ENCODE measurements at regions not wholly inside any gene's neighbourhood (a gene's known extent, or its start where the extent isn't known, plus 50 kb on each side); places are given as distances from the start of the nearest gene placed in this dataset.

GRCh38 chr7:25069900-25070443 is 55.1 kb downstream of the CYCS start:
- peak; percentile 60 to 79 for DNase-seq (ENCODE audit: low read depth in 1 of 2, low spot score in 2 of 2)
- Histone ChIP-seq H3K27ac (peak overlapping the region; percentile 7; the same call in 1 of the 2 replicates), H3K9me3 (replicated peaks) (no peaks in the 10 kb centered on the region), H3K4me1 (replicated peaks) (peaks cover 29% of the 10 kb centered on the region), H3K36me3 (no peaks in the 10 kb centered on the region), H3K27me3 (replicated peaks) (no peaks in the 10 kb centered on the region), H3K4me3 (no peak overlapping the region)

GRCh38 chr7:25068502-25069213 is 56.4 kb downstream of the CYCS start:
- Histone ChIP-seq H3K36me3 (no peaks in the 10 kb centered on the region), H3K27me3 (replicated peaks) (no peaks in the 10 kb centered on the region), H3K27ac (no peak overlapping the region), H3K4me1 (replicated peaks) (peaks cover 25% of the 10 kb centered on the region), H3K4me3 (no peak overlapping the region), H3K9me3 (replicated peaks) (no peaks in the 10 kb centered on the region)
- DNase-seq (ENCODE audit: low read depth in 1 of 2, low spot score in 2 of 2): no peak

GRCh38 chr7:25067726-25068501 is 57.1 kb downstream of the CYCS start:
- H3K27ac ChIP-seq: no peak overlapping the region
- DNase-seq (ENCODE audit: low read depth in 1 of 2, low spot score in 2 of 2): no peak
- H3K36me3 ChIP-seq: no peaks in the 10 kb centered on the region
- H3K27me3 ChIP-seq (replicated peaks): no peaks in the 10 kb centered on the region
- H3K4me3 ChIP-seq: no peak overlapping the region
- peaks cover 19% of the 10 kb centered on the region for H3K4me1 ChIP-seq (replicated peaks)
- no peaks in the 10 kb centered on the region for H3K9me3 ChIP-seq (replicated peaks)

- H3K4me1 ChIP-seq (replicated peaks): peaks cover 15% of the 10 kb centered on the region
- no peaks in the 10 kb centered on the region for H3K36me3 ChIP-seq
- DNase-seq (ENCODE audit: low read depth in 1 of 2, low spot score in 2 of 2): no peak
- no peak overlapping the region for H3K27ac ChIP-seq
- no peaks in the 10 kb centered on the region for H3K27me3 ChIP-seq (replicated peaks)
- H3K9me3 ChIP-seq (replicated peaks): no peaks in the 10 kb centered on the region
- no peak overlapping the region for H3K4me3 ChIP-seq
Measured at GRCh38 chr7:25066253-25066652, 58.8 kb downstream of the CYCS start.

- H3K9me3 ChIP-seq (replicated peaks): no peaks in the 10 kb centered on the region
- H3K4me3 ChIP-seq: no peak overlapping the region
- no peaks in the 10 kb centered on the region for H3K4me1 ChIP-seq (replicated peaks)
- DNase-seq (ENCODE audit: low read depth in 1 of 2, low spot score in 2 of 2): no peak
- no peaks in the 10 kb centered on the region for H3K27me3 ChIP-seq (replicated peaks)
- no peaks in the 10 kb centered on the region for H3K36me3 ChIP-seq
- no peak overlapping the region for H3K27ac ChIP-seq
Measured at GRCh38 chr7:25062380-25062779, 62.7 kb downstream of the CYCS start.

GRCh38 chr7:25060487-25061055 is 64.5 kb downstream of the CYCS start:
- no peak overlapping the region for H3K4me3 ChIP-seq
- no peaks in the 10 kb centered on the region for H3K4me1 ChIP-seq (replicated peaks)
- no peaks in the 10 kb centered on the region for H3K27me3 ChIP-seq (replicated peaks)
- H3K36me3 ChIP-seq: no peaks in the 10 kb centered on the region
- no peak for DNase-seq (ENCODE audit: low read depth in 1 of 2, low spot score in 2 of 2)
- H3K9me3 ChIP-seq (replicated peaks): no peaks in the 10 kb centered on the region
- H3K27ac ChIP-seq: no peak overlapping the region

GRCh38 chr7:25059576-25059975 is 65.5 kb downstream of the CYCS start:
- no peak for DNase-seq (ENCODE audit: low read depth in 1 of 2, low spot score in 2 of 2)
- H3K4me1 ChIP-seq (replicated peaks): no peaks in the 10 kb centered on the region
- H3K27ac ChIP-seq: no peak overlapping the region
- no peaks in the 10 kb centered on the region for H3K9me3 ChIP-seq (replicated peaks)
- H3K4me3 ChIP-seq: no peak overlapping the region
- H3K27me3 ChIP-seq (replicated peaks): no peaks in the 10 kb centered on the region
- no peaks in the 10 kb centered on the region for H3K36me3 ChIP-seq

GRCh38 chr7:25056368-25056767 is 68.7 kb downstream of the CYCS start:
- no peak for DNase-seq (ENCODE audit: low read depth in 1 of 2, low spot score in 2 of 2)
- H3K4me1 ChIP-seq (replicated peaks): no peaks in the 10 kb centered on the region
- no peaks in the 10 kb centered on the region for H3K9me3 ChIP-seq (replicated peaks)
- H3K4me3 ChIP-seq: no peak overlapping the region
- H3K27ac ChIP-seq: no peak overlapping the region
- no peaks in the 10 kb centered on the region for H3K36me3 ChIP-seq
- H3K27me3 ChIP-seq (replicated peaks): no peaks in the 10 kb centered on the region

GRCh38 chr7:25055520-25056220 is 69.4 kb downstream of the CYCS start:
- no peak overlapping the region for H3K27ac ChIP-seq
- H3K9me3 ChIP-seq (replicated peaks): no peaks in the 10 kb centered on the region
- DNase-seq (ENCODE audit: low read depth in 1 of 2, low spot score in 2 of 2): no peak
- no peaks in the 10 kb centered on the region for H3K36me3 ChIP-seq
- H3K4me1 ChIP-seq (replicated peaks): no peaks in the 10 kb centered on the region
- H3K4me3 ChIP-seq: no peak overlapping the region
- H3K27me3 ChIP-seq (replicated peaks): no peaks in the 10 kb centered on the region

GRCh38 chr7:25054819-25055519 is 70.1 kb downstream of the CYCS start:
- H3K9me3 ChIP-seq (replicated peaks): no peaks in the 10 kb centered on the region
- no peak overlapping the region for H3K4me3 ChIP-seq
- H3K4me1 ChIP-seq (replicated peaks): no peaks in the 10 kb centered on the region
- no peaks in the 10 kb centered on the region for H3K36me3 ChIP-seq
- no peaks in the 10 kb centered on the region for H3K27me3 ChIP-seq (replicated peaks)
- DNase-seq (ENCODE audit: low read depth in 1 of 2, low spot score in 2 of 2): no peak
- no peak overlapping the region for H3K27ac ChIP-seq

GRCh38 chr7:25050223-25050622 is 70.2 kb upstream of the OSBPL3 start:
- no peak for DNase-seq (ENCODE audit: low read depth in 1 of 2, low spot score in 2 of 2)
- Histone ChIP-seq H3K27me3 (replicated peaks) (no peaks in the 10 kb centered on the region), H3K4me3 (no peak overlapping the region), H3K4me1 (replicated peaks) (no peaks in the 10 kb centered on the region), H3K9me3 (replicated peaks) (no peaks in the 10 kb centered on the region), H3K27ac (no peak overlapping the region), H3K36me3 (no peaks in the 10 kb centered on the region)

- no peaks in the 10 kb centered on the region for H3K4me1 ChIP-seq (replicated peaks)
- no peak overlapping the region for H3K4me3 ChIP-seq
- H3K27me3 ChIP-seq (replicated peaks): no peaks in the 10 kb centered on the region
- no peaks in the 10 kb centered on the region for H3K9me3 ChIP-seq (replicated peaks)
- no peak for DNase-seq (ENCODE audit: low read depth in 1 of 2, low spot score in 2 of 2)
- no peaks in the 10 kb centered on the region for H3K36me3 ChIP-seq
- no peak overlapping the region for H3K27ac ChIP-seq
Measured at GRCh38 chr7:25048444-25048834, 68.5 kb upstream of the OSBPL3 start.

All from SJSA1 (cell line).